T47D (cell line): ENCODE measurements at regions not wholly inside any gene's neighbourhood (a gene's known extent, or its start where the extent isn't known, plus 50 kb on each side); places are given as distances from the start of the nearest gene placed in this dataset.

ENCODE experiments used
- DNase-seq, 2 experiments: peaks; one replicate each; pipeline versions ENCODE4 v3.0.0 to v3.0.0-alpha.2; 2011 to 2012; ENCODE audit warnings: low read depth in 1 of 2, low spot score in 1 of 2
- JUND ChIP-seq: IDR thresholded peaks from 2 replicates; pipeline ENCODE4 v1.6.1; 2012; ENCODE audit warnings: low read depth
- in situ Hi-C: cut with HindIII; loops from 2 replicates; pipeline ENCODE4 v1.10.0; 2016; ENCODE audit warnings: low sequenced_read_pairs, low pct_unique_long_range_greater_than_20kb

DNA sequence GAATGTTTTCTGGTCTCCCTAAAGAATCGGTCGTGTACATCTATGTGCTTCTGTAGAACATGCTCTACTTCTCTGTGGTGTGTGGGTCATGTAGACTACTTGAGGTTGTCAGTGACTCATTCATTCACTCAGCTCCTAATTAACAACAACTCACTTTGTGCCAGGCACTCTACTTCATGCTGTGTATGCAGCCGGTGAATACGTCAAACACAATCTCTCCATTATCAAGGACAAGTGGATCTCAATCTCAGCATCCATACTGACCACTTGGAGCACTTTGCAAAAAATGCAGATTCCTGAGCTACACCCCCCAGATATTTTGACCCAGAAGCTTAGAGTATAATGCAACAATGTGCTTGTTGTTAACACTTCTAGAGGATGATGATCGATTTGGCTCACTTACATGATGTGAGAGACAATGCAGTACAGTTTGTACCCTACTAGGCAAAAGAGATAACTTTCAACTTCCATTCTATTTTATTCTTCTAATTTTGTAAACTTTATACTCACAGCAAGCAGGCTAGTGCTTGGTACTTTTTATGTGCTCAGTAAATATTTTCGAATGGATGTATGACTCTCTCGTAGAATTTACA lies 508.6 kb upstream of the ADAMTS5 start:
- in situ Hi-C loops: no loop called here
- TF ChIP-seq JUND: no peak
- no peak for DNase-seq

DNA sequence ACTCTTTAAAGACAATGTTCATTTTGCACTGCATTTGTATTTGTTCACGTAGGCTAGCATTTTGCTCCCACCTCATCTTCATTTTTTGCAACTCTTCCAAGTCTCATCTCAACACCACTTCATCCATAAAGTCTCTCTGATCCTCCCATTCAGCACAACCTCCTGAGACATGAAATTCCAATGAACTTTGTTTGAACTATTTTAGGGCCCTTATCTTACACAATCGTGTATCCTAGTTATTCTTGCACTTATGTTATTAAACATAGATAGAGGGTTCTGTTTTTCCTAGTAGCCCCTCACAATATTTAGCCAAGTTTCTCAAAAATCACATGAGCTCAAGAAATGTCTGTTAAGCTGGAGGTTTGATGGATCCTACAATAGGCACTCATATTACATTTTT lies 500.5 kb upstream of the ADAMTS5 start:
- DNase-seq: no peak
- in situ Hi-C loops: no loop called here
- no peak for TF ChIP-seq JUND

DNA sequence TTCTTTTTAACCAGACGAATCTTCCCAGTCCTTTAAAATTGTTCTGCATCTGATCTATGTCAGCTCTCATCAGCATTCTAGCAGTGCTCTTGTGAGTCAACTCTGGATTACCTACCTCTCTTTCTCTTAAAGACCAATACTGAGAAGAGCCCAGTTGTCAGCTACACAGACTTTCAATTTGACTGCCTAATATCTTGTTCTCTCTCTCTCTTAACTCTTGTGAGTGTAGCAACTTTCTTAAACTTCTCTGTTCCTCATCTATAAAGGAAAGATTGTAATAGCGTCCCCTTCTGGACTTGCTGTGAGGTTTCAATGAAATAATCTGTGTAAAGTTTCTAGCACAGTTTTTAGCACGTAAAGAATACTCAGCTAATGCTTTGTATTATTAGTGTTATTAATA lies 499.3 kb upstream of the ADAMTS5 start:
- DNase-seq: no peak
- no peak for TF ChIP-seq JUND
- in situ Hi-C loops: no loop called here

DNA sequence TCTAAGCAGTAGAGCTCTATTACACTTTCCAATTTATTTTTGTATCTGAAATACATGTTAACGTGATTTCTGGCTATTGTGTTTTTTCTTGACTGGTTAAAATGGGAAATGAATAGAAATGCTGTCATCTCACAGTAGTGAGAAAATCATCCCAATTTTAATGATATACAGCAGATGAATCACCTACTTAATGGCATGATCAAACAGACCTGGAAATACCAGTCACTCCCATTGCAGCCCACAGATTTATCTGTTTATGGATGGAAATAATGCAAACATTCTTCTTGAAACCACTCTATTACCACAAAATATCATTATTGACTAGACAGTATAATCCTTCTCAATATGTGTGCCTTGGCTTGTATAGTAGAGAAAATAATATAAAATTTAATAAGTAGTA lies 497.8 kb upstream of the ADAMTS5 start:
- DNase-seq: no peak
- no peak for TF ChIP-seq JUND
- in situ Hi-C loops: no loop called here

DNA sequence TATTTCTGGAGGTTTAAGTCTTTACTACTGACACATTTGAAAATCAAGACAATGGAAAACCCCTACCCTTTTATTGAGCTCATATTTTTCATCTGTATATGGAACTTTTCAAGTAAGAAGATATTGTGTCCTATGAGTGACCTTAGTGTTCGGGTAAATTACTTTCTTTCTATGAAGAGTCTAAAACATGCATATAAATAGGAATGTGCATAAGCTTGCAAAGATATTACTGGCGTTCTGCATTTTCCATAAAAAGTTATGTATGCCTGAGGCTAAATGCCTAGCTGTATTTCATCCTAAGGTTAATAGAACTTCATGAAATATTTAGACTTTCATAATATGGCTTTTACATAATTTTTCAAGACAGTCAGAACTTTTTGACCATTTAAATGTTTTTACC lies 495.8 kb upstream of the ADAMTS5 start:
- no peak for DNase-seq
- no peak for TF ChIP-seq JUND
- in situ Hi-C loops: no loop called here

DNA sequence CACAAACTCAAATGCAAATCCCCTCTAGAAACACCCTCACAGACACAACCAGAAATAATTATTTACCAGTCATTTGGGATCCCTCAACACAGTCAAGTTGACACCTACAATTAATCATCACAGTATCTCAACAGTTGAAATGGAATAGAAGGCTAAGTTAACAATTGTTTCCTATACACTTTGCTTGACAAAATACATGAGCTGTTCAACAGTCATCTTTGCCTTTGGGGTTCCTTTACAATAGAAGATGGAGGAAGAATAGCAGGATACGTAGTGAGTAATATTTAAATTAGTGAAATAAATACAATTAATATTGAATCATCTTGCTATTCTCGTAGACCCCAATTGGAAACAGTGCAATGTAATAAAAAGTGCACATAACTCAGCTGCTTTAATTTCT lies 487.3 kb upstream of the ADAMTS5 start:
- in situ Hi-C loops: no loop called here
- no peak for TF ChIP-seq JUND
- no peak for DNase-seq

DNA sequence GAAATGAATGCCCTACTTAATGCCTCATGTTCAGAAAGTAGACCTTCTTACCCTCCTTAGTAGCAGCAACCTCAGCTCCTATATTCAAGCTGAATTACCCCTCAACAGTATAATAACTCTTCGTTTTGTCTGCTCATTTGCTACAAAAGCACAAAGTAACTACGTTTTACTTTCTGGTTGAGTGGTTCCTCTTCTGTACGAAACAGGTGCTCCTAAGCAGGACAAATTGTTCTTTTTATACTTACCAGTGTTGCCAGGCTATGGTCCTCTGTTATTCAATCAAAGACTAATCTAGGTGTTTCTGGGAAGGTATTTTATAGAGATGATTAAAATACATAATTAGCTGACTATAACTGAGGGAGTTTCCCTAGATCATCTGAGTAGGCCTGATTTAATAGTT lies 484.2 kb upstream of the ADAMTS5 start:
- DNase-seq: no peak
- no peak for TF ChIP-seq JUND
- in situ Hi-C loops: no loop called here

DNA sequence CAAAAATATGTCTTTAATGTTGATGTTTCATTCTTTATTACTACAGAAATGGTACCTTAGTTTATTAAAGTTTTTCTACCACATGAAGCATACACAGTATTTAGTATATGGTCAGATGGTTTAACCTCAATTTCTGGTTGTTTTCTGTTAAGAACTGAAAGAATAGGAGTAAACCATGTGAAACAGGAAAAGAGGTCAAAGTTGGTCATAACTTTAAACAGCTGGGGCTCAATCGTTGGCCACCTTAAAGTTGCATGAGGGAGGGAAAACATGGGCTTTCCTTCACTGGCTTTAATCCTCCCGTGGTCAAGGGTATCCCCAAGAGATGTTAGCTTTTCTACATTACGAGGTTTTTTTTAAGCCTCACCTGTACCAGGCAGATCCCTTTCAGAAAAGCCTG lies 483.3 kb upstream of the ADAMTS5 start:
- no peak for TF ChIP-seq JUND
- no peak for DNase-seq
- in situ Hi-C loops: no loop called here

DNA sequence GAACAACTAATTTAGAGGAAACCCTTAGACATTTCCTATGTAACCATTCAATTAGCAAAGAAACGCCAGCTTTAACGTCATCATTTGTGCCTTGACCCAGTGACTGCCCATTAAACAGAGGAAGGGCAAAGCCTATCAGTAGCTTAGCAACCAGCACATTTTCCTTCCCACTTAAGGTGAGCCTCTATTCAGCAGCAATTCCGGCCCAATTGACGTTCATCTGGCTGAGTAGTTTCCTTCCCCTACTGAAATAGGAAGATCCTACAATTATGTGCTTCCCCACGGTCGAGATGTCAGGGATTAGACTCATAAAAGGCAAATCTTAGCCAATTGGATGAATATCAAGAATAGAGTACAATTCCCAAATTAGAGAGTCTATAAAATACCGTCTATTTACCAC lies 482.1 kb upstream of the ADAMTS5 start:
- TF ChIP-seq JUND: no peak
- in situ Hi-C loops: no loop called here
- no peak for DNase-seq

DNA sequence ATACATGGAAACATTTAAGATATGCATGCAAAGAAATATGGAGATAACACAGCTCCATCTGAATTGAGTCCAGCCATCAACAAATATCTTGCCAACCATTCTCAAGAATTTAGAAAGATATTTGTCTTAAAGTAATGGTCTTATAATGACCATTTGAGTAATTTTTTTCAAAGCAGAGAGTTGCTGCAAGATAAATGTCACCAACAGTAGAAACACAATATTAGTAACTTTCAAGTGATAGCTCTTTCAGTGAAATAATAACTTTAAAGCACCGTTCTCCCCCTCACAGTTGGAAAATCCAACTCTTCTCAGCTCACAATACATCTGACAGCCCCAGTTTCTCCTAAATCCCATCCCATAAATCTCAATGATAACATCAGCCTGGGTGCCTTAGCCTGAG lies 481.0 kb upstream of the ADAMTS5 start:
- no peak for TF ChIP-seq JUND
- in situ Hi-C loops: no loop called here
- DNase-seq: no peak

DNA sequence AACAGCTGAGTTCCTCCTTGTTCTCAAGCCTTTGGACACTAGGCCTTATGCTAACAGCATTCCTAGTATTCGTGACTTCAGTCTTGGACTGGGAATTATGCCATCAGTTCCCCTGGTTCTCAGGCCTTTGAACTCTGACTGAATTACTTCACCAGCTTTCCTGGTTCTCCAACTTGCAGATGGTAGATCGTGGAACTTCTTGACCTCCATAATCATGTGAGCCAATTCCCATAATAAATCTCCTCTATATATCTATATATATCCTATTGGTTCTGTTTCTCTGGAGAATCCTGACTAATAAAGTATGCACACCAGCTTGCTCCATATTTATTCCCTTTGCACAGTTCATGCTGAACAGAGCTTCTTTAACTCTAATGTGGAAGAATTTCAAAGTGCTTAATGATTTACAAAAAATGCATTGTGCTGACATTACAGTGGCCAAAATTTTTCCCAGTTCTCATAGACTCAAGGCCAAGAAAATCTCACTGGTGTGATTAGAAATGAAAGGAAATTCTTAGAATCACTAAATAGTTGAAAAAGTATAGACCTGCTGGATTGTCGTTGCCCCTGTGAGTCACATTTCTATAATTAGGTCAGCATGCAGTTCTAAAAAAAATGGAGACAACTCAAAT lies 462.9 kb upstream of the ADAMTS5 start:
- DNase-seq: no peak
- TF ChIP-seq JUND: no peak
- in situ Hi-C loops: no loop called here

DNA sequence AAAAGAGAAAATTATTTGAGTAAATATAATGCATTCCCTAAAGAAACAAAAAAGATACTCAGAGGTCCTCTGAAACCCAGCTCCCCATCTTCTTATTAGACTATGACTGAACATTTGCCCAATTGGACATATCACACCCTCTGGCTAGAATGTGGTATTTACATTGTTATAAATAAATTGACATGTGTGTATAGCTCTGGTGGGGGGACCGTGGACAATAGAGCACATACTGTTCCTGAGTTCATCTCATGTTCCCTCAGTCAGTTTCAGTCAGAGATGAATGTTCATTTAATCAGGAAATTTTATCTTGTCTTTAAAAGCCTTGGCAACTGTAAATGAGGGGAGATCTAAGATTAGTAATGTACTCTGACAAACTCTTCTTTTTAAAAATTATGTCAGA lies 459.3 kb upstream of the ADAMTS5 start:
- DNase-seq: no peak
- in situ Hi-C loops: no loop called here

DNA sequence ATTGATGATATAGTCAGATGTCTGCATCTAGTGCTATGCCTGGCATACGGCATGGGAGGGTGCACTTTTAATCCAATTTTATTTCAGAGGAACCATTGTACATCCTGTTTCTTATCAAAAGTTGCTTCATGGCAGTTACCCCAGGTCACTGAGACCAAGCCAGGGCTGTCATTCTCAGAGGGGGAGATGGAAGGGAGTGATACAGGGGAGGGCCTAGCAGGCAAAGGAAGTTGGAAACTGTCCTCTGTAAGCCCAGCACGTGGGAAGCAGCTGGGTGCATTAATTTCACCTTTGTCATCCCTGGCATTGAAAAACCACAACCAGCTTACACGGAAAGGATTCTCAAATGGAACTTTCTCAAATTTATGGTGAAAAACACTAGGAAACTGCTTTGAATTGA lies 458.7 kb upstream of the ADAMTS5 start:
- in situ Hi-C loops: no loop called here
- TF ChIP-seq JUND: no peak
- DNase-seq: no peak

More for the DNA sequence above, 459.3 kb upstream of the ADAMTS5 start:
- TF ChIP-seq JUND: no peak

DNA sequence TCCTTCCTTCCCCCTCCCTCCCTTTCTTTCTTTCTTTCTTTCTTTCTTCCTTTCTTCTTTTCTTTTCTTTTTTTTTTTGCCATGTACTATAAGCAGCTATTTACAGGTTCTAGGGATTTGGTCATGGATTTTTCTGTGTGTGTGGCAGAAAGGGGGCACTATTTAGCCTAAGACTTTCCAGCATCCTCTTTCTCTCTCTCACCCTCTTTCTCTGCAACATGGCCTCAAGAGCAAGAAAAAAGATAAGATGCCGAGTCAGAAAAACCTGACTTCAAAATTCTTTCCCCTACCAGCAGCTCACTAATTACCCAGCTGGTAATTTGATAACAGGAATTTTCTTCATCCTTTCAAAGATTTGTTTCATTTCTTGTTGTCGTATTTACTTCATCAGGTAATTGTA lies 458.3 kb upstream of the ADAMTS5 start:
- TF ChIP-seq JUND: no peak
- in situ Hi-C loops: no loop called here
- no peak for DNase-seq

DNA sequence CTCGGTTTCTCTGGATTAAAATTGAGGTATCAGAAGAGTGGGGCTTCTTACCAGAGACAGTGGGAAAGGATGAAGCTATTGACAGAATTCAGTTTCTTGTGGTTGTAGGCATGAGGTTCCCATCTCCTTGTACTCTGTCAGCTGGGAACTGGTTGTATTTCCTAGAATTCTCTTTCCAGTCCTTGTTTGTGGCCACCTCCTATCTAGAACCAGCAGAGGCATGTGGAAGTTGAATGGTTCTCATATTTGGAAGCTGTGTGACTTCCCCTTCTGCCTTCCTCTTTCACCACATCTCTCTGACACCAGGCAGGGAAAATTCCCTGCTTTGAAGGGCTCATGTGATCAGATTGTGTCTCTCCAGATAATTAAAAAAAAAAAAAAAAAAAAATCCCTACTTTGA lies 457.7 kb upstream of the ADAMTS5 start:
- DNase-seq: no peak
- in situ Hi-C loops: no loop called here

More for the DNA sequence above, 457.7 kb upstream of the ADAMTS5 start:
- no peak for TF ChIP-seq JUND
